Activated B cell treated with CpG ODN at 0.5 μM for 24 hours (primary cell): ENCODE measurements at regions not wholly inside any gene's neighbourhood (a gene's known extent, or its start where the extent isn't known, plus 50 kb on each side); places are given as distances from the start of the nearest gene placed in this dataset.

ENCODE experiments used
- ATAC-seq: fragments of 200-7000 bp; cut with Tn5 transposase; one replicate; pipeline ENCODE4 v1.10.0; 2021; ENCODE audit warnings: low read depth, mild to moderate bottlenecking, moderate library complexity
- CTCF ChIA-PET: fragments of 350-600 bp; sonication (Branson Sonifier 250); formaldehyde crosslinking; loops from one replicate; lab custom pipeline; 2021; ENCODE audit warnings: antibody characterized with exemption; lab: Charles Lee
- POLR2A ChIA-PET: fragments of 350-600 bp; sonication (Branson Sonifier 250); formaldehyde crosslinking; loops from one replicate; lab custom pipeline; 2021; ENCODE audit warnings: antibody characterized with exemption; lab: Charles Lee
- DNase-seq: peaks from one replicate; pipeline ENCODE4 v3.0.0; 2022
- H3K27ac Mint-ChIP-seq: one replicate; pipeline ENCODE4 v1.8.0; 2020; ENCODE audit warnings: mixed read lengths
- H3K27me3 Mint-ChIP-seq: one replicate; pipeline ENCODE4 v1.8.0; 2021; ENCODE audit warnings: mixed read lengths
- H3K36me3 Mint-ChIP-seq: one replicate; pipeline ENCODE4 v1.8.0; 2021; ENCODE audit warnings: low read depth, mixed read lengths
- H3K4me1 Mint-ChIP-seq: one replicate; pipeline ENCODE4 v1.8.0; 2021; ENCODE audit warnings: mixed read lengths
- H3K4me3 Mint-ChIP-seq: one replicate; pipeline ENCODE4 v1.8.0; 2020; ENCODE audit warnings: mild to moderate bottlenecking, mixed read lengths
- H3K9me3 Mint-ChIP-seq: one replicate; pipeline ENCODE4 v1.8.0; 2020; ENCODE audit warnings: mixed read lengths
- CTCF ChIP-seq: fragments of 200-600 bp; IDR thresholded peaks from one replicate; pipeline ENCODE4 v1.8.0; 2022; ENCODE audit warnings: antibody characterized with exemption, mild to moderate bottlenecking
- intact Hi-C: fragments of 100-400 bp; cut with micrococcal nuclease; formaldehyde crosslinking; loops from one replicate; pipeline ENCODE4 v1.15.1; 2024

DNA sequence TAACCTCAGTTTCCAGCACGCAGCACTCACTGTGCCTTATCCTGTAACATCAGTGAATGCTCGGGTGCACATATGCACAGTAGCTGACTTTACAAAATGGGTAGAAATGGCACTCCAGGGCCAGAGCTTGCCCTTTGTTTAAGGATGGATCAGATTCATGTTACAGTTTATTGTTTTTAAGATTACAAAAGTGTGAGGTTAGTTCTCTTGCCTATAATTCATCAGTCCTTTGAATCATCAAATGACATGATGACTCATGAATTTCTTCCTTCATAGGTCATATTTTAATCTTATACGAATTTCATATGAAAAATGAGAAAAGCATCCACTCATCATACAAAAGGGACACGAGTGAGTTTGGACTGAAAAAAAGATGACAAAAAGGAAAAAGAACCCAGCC lies 545.3 kb downstream of the GBE1 start:
- ChIA-PET CTCF (no interaction called here), POLR2A (no interaction called here)
- ATAC-seq = no peak
- DNase-seq = no peak
- Mint-ChIP-seq H3K27ac (no peak overlapping the region), H3K4me1 (no peaks in the 10 kb centered on the region), H3K36me3 (no peaks in the 10 kb centered on the region), H3K9me3 (peaks cover 7% of the 10 kb centered on the region), H3K27me3 (no peaks in the 10 kb centered on the region), H3K4me3 (no peak overlapping the region)
- TF ChIP-seq CTCF = no peak
- intact Hi-C loops = no loop called here

- DNase-seq (no peak), ATAC-seq (no peak)
- POLR2A ChIA-PET = no interaction called here
- H3K27ac Mint-ChIP-seq = no peak overlapping the region
- intact Hi-C loops = no loop called here
- no peaks in the 10 kb centered on the region for H3K36me3 Mint-ChIP-seq
- H3K4me3 Mint-ChIP-seq = no peak overlapping the region
- no peaks in the 10 kb centered on the region for H3K4me1 Mint-ChIP-seq
- peaks cover 4% of the 10 kb centered on the region for H3K9me3 Mint-ChIP-seq
- no peak for TF ChIP-seq CTCF
- CTCF ChIA-PET = no interaction called here
- H3K27me3 Mint-ChIP-seq = no peaks in the 10 kb centered on the region
Measured at GRCh38 chr3:81214631-81215030, 546.8 kb downstream of the GBE1 start.

DNA sequence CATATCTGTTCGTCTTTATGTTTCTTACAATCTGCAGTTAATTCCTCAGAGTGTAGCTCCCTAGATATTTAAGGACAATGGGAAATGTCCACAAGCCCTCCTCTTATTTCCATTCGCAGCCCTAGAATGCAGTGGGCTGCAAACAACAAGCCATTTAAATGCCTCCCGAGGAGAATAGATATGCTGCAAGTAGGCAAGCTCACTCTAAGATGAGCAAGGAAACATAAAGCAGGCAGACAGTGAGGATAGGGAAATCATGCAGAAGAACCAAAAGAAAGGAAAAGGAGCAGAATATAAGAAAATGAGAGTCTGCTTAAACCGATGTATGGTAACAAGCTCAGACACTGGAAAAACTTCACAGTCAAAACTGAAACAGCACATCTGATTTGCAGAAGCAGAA lies 561.9 kb downstream of the GBE1 start:
- DNase-seq = no peak
- Mint-ChIP-seq H3K36me3 (no peaks in the 10 kb centered on the region), H3K27ac (no peak overlapping the region), H3K4me3 (no peak overlapping the region), H3K9me3 (peaks cover 2% of the 10 kb centered on the region), H3K4me1 (no peaks in the 10 kb centered on the region), H3K27me3 (no peaks in the 10 kb centered on the region)
- ChIA-PET POLR2A (no interaction called here), CTCF (no interaction called here)
- intact Hi-C loops = no loop called here
- TF ChIP-seq CTCF = no peak
- no peak for ATAC-seq

DNA sequence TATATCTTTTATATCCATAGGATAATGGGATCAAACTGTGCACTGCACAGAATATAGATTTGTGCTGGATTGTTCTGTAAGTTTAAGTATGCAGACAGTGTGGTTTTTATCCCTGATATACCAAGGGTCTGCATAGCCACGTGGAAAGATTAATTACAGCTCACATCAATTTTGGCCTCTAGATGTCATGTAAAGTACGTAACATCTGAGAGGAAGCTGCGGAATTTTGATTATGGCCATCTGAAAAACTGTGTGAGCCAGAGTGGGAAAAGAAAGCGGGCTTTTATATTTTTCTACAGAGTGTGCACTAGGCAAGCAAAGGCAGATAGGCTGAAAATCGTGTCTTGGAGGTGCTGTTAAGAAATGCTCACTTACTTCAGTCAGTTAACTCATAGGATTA lies 562.7 kb downstream of the GBE1 start:
- H3K27me3 Mint-ChIP-seq = no peaks in the 10 kb centered on the region
- no peaks in the 10 kb centered on the region for H3K4me1 Mint-ChIP-seq
- DNase-seq = no peak
- intact Hi-C loops = no loop called here
- ChIA-PET POLR2A (no interaction called here), CTCF (no interaction called here)
- H3K36me3 Mint-ChIP-seq = no peaks in the 10 kb centered on the region
- ATAC-seq = no peak
- no peak overlapping the region for H3K27ac Mint-ChIP-seq
- H3K9me3 Mint-ChIP-seq = peaks cover 2% of the 10 kb centered on the region
- H3K4me3 Mint-ChIP-seq = no peak overlapping the region
- TF ChIP-seq CTCF = no peak

- no peaks in the 10 kb centered on the region for H3K27me3 Mint-ChIP-seq
- no peaks in the 10 kb centered on the region for H3K36me3 Mint-ChIP-seq
- no peak for ATAC-seq
- ChIA-PET POLR2A (no interaction called here), CTCF (no interaction called here)
- intact Hi-C loops = no loop called here
- peaks cover 2% of the 10 kb centered on the region for H3K9me3 Mint-ChIP-seq
- no peaks in the 10 kb centered on the region for H3K4me1 Mint-ChIP-seq
- no peak for DNase-seq
- H3K4me3 Mint-ChIP-seq = no peak overlapping the region
- H3K27ac Mint-ChIP-seq = no peak overlapping the region
- no peak for TF ChIP-seq CTCF
Measured at GRCh38 chr3:81198216-81198615, 563.2 kb downstream of the GBE1 start.
